GM21390 (cell line): ENCODE measurements at regions not wholly inside any gene's neighbourhood (a gene's known extent, or its start where the extent isn't known, plus 50 kb on each side); places are given as distances from the start of the nearest gene placed in this dataset.

Source experiments
- ATAC-seq: cut with Tn5 transposase; IDR thresholded peaks from one replicate; pipeline ENCODE4 v1.9.1; 2021; ENCODE audit not compliant: unreplicated experiment

DNA sequence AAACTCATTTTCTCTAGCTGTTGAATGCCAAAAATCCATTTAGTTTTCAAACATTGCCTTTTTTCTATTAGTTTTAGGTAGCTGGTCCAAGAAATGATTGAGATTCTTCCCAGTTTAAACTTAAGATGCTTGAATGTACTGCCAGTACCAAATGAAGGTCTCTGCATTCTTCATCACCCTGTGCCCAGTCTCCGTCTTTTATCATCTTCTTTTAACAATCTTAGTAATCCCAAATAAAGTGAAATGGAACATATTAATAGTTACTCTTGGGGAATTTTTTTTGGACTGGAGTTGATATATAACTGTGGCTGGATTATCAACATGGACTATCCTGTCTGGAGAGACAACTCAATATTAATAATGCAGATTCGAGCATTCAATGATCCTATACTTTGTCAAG lies 54.1 kb upstream of the PCED1B start:
- no peak for ATAC-seq

DNA sequence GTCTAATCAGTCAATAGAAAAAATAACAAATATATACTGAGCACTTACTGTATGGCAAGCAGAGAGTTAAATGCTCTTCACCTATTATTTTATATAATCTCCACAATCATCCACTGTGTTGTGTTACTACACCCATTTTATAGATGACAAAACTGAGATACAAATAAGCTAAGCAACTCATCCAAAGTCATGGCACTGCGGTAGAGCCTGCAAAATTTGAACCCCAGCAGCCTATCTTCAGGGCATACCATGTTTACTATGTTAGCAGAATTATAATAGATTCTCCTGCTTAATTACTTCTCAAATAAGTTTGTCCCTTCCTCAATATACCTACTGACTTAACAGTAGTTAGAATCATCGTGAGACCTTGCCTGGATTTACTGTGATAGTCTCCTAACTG lies 53.6 kb upstream of the PCED1B start:
- ATAC-seq: no peak

DNA sequence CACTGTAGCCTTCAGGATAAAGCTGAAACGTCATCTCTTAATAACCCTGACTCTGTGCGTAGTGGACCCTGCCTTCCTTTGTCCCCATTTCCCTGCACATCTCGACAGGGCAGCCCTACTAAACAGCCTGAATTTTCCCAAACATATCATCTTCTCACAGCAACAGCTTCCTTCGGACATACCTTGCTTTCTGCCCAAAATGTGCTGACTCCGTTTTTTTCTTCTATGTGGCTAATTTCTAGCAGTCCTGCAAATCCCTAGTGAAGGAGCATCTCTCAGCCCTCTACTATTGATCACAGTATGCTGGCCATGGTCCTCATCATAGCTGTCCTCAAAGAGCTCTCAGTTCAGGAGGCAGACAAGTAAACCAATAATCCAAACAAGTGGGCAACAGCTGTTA lies 53.1 kb upstream of the PCED1B start:
- no peak for ATAC-seq
